Activated CD4-positive, alpha-beta T cell treated with anti-CD3 and anti-CD28 coated beads for 24 hours (primary cell): ENCODE measurements at regions not wholly inside any gene's neighbourhood (a gene's known extent, or its start where the extent isn't known, plus 50 kb on each side); places are given as distances from the start of the nearest gene placed in this dataset.

ENCODE experiments used
- DNase-seq, 2 donors: peaks; one replicate each; pipeline ENCODE4 v3.0.0-alpha.2; 2020; ENCODE audit warnings: low read depth in 2 of 2

GRCh38 chr15:70210076-70210475 is 112.4 kb upstream of the TLE3 start:
- no peak for DNase-seq

GRCh38 chr15:70209499-70209898 is 111.8 kb upstream of the TLE3 start:
- no peak for DNase-seq

GRCh38 chr15:70208332-70208731 is 110.6 kb upstream of the TLE3 start:
- no peak for DNase-seq

DNA sequence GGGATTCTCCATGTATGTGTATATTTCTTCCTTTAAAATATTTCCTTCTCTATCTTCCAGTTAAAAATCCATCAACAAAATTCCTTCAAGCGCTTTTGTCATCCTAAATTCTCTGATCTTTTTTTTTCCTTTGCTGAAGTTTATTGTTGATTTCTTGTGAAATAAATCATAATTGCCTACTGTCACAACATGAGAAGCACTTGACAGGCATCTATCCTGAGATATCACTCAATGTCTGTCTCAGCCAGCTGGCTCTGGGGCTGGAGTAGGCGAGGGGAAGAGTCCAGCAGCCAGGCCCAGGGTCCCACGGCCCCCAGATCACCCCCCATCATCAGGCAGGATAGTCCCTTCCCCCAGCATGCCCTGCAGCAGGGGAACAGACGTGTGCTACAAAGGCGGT is 109.0 kb upstream of the TLE3 start:
- no peak for DNase-seq

DNA sequence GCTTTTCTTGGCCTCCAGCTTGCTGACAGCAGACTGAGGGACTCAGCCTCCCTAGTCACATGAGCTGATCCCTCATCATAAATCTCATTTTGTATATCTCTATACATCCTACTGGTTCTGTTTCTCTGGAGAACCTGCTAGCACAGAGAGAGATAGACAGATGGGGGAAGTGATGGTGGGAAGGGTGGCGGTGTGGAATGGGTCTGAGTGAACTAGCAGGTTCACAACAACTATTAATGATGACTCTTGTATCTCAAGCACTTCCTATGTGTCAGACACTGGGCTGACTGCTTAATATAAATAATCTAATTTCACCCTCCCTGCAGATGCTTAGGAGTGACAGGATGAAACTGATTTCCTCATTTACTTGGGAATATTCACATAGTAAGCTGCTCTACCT is 106.9 kb upstream of the TLE3 start:
- no peak for DNase-seq

DNA sequence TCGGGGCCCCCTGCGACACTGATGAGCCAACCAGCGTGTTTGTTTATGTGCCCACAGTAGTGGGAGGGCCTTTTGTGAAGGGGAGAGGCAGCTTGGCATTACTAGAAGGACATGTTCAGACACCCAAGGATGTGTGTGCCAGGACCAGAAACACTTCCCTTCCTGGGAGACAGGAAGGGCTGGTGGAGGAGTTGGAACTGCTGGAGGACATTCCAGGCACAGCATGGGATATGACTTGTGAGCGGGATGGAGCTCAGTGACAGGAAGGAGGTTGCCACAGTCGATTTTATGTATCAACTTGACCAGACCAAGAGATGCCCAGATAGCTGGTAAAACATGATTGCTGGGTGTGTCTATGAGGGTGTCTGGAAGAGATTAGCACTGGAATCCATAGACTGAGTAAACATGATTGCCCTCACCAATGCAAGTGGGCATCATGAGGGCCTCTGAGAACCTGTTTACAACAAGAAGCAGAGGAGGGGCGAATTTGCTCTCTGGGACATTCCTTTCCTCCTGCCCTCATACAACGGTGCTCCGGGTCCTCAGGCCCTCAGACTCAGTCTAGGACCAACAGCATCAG is 106.4 kb upstream of the TLE3 start:
- DNase-seq, result no peak

DNA sequence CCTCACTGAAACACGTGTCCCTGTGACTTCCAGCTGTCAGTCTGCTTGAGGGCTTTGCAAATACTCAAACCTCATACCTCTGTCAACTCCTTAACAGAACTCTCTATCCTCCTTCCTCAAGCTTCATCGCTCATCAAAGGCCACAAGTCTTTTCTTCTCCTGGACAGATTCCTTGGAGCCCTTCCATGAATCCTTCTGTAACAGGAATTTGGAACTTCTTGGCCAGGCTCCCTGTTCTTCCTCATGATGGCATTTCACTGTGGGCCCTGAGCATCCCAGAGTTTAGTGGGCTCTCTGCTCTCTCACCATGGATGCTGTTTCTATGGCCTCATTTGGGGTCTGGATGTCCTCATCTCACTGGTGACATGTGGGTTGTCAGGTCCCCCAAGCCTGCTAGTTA is 105.0 kb upstream of the TLE3 start:
- DNase-seq, result no peak

GRCh38 chr15:70201425-70201775 is 103.7 kb upstream of the TLE3 start:
- DNase-seq, result no peak

DNA sequence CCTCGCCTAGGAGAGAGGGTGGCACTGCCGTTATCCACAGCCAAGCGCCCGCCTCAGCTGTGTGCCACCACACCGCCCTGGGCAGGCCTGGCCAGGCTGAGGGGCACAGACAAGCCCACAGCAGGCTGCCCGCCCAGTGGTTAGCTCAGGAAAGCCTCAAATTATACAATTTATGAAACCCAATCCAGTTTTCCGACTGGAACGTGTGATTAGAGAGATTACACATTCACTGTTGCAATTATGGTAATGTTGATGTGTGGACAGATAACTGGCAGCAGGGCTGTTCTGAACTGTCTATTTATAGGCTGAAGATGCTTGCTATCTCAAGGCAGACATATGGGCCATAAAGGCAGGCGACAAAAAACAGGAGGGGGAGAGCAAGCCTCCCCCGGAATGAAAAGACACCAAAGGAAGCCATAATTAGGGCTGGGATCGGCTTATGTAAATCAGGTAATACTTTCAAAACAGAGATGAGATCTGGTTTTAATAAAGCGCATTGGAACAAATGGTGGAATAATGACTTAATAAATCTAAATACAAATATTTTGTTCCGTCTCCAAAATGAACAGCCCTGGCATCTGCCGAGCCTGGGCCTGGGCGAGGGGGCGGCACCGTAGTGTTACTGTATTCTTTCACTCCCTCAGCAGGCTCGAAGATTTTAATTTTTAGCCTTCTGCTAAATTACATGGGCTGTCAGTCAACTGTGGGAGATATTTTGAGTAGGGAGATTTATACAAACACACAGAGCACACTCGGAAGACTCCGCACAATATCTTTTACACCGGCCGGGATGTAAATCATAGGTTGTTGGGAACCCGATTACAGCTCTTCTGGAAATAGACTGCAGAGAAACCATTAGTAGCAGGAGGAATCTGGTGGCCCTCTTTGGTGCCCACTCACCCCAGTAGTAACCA is 103.1 kb upstream of the TLE3 start:
- DNase-seq, result no peak

DNA sequence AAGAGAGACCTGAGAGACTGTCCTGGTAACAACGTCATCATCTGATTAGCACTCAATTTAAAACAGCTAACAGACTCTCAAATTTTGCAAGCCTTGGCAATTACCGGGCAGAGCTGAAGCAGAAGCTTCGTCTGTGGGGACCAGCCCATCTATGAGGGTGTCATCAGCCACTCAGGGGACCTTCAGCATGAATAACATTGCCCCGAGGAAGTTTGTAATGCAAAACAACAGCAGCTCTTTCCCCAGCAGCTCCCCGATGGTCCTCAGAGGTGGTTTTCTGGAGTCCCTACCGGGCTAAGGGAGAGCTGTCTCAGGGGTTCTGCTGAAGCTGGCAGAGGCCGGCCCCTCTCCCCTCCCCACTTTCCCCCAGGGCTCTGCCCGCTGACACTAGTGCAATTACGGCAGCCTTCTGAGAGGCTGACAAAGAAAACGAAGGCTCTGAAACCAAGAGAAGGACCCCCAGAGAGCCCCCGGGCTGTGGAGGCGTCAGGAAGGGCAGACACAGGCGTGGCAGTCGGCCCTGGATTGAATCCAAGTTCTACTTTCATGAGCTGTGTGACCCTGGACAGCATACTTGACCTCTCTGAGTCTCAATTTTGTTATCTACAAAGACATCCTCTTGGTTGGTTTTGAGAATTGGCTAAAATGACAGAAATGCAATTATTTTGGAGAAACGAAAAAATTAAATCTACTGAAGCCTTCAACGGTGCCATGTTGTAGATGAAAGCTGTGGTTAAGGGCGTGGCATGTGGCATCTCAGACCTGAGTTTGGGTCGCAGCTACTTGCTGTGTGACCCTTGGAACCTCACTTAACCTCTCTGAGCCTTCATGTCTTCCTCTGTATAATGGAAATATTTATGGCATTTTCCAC is 102.1 kb upstream of the TLE3 start:
- no peak for DNase-seq

DNA sequence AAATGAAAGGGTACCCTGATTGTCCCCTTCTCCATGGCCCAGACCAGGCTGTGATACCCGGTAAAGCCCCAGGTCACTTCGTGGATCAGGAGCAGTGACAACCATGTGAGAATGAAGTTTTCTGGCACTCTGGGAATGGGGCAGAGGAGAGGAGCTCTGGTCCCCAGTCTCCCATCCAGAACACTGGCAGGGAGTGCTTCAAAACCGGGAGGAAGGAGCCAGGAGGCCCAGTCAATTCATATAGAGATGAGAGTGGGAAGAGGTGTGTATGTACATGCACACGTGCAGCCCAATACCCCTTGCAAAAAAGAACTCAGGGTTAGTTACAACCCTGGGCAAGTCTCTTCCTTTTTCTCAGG is 101.4 kb upstream of the TLE3 start:
- no peak for DNase-seq

- DNase-seq, result no peak
Measured at GRCh38 chr15:70198441-70199123, 100.9 kb upstream of the TLE3 start.

DNA sequence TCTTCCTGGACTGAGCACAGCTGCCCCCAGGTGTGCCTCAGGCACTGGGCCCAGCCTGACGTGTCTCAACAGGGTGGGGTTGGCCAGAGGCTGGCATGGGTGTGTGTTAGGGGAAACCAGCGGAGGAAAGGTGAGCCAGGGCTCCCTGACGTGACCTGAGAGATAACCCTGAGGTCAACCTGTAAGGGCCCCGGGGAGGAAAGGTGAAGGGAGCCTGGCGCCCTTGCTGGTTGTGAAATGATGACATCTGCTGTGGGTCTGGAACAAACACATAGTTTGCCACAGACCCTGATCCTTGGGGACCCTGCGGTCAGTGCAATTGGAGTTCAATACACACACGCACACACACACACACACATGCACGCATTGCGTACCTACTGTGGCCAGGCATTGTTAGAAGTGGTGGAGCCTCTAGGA is 100.2 kb upstream of the TLE3 start:
- no peak for DNase-seq

DNA sequence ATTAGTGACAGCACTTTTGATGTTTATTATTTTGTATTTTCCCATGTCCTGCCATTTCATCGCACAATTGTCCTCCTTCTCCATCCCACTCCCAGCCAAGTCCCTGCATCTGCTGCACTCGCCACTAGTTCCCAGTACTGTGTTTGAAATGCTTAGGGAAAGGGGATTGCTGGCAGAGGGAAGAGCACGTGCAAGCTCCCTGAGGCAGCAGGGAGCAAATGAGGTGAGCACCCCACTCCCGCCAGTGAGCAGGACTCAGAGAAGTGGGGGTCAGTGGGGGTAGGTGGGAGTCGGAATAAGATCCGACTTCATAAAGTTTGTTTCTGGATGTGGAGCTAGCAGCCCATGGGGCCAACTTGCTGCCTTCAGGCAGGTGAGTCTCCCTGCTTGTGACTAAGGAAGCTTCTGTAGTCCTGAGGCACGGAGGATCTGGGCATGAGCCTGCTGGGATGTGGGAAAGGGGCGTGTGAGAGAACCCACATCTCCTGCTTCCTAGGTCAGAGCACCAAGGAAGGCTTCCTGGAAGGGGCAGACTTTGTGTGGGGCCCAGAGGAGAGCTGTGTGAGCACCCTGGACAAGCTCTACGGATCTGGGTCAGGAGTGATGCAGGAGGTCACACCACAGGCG is 99.7 kb upstream of the TLE3 start:
- DNase-seq, result no peak

DNA sequence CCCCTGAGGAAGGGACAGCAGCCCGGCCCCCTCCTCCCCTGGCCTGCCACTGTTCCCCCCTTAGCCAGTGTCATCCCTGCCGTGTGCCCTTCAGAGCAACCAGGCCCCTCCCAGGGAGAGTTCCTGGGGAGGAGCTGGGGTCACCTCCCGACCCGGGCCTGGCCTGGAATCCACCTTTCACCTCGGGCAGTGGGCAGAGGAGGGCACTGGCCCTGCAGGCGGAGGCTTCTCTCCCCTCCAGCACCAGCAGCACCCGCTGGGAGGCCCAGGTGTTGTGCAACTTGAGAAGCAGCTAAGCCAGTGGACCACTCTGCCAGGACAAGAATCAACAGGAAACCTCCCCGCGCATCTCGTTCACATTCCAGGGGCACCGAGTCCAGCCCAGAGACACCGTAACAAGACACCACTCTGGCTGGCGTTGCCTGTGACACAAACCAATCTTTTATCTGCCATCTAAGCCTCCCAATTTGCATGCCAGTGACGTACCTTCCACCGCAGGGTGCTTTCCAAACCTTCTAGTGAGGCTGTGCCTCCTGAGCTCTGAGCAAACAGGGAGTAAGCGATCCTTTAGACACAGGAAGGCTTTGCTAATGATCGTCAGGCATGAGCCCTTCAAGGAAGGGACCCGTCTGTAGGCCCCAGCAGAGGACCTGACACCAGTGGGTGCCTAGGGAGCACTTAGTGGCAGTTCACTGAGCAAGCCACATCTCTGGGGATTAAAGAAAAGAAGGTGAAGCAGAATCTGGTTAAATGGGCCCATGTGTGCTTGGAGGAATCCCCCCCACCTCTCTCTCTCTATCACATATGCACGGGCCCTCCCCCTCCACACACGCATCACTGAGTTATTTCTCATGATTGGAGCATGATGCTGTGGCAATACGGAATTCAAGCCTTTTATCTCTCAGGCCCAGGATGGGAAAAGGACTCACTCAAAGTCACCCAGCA is 98.9 kb upstream of the TLE3 start:
- peak; percentile 11 to 20 for DNase-seq

DNA sequence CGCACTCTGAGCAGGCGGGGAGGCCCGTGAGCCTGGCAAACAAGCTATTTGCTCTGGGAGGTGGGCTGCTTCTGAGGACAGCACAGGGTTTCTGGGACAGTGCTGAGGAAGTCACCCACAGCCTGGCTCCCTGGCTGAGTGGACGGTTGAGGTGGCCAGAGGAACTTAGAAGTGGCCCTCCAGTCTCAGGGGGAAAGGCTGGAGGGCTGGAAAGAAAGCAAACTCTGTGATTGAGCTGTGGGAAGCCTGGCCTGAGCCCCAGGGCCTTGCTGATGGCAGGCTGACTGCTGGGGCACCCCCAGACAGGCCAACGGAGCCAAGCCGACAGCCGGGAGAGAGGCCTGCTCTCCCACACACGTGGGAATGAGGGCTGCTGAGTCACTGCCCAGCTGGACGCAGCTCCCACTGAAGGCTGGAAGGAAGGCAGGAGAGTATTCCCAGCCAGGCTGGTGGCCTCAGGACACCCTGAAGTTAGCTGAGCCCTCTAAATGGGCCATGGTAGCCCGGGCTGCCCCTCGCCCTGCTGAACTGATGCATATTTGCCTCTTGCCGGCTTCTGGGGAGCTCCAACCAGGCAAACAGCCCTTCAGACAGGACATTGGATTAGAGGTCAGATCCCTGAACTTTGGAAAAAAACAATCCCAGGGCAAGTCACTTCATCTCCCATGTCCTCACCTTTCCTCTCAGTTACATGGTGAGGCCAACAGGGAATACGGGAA is 98.0 kb upstream of the TLE3 start:
- no peak for DNase-seq

DNA sequence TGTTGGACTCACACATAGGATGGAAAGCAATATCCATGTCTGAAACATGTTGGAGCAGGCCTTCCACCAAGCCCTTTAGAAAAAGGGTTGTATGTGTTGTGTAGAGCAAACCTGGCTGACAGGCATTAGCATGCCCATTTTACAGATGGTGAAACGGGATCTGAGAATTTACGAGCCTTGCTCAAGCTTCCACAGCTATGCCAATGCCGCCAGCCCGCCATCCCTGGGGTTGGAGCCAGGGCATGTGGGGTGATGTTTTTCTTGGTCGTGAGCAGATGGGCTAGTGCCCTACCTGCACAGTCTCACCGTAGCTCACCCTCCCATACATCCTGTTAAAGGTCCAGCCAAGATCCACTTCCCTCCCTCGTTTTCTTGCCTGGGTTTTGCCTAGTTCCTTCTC is 97.5 kb upstream of the TLE3 start:
- DNase-seq, result no peak

DNA sequence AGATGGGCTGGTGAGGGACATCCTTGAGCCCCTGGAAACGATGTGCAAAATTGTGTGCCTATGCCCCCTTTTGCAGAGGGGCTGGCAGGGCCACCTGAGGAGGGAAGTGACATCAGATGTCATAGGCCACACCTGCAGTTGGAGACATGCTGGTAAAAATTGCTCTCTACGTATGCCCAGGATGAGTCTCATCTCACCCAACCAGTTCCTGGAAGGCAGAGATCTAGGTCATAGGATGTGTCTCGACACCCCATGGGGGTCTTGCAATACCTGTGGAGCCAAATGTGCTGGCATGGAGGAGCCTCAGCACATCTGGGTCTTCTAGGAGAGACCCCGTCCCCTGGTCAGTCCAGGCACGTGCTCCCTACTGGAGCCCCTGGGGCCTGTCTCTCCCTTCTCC is 96.5 kb upstream of the TLE3 start:
- DNase-seq, result no peak

DNA sequence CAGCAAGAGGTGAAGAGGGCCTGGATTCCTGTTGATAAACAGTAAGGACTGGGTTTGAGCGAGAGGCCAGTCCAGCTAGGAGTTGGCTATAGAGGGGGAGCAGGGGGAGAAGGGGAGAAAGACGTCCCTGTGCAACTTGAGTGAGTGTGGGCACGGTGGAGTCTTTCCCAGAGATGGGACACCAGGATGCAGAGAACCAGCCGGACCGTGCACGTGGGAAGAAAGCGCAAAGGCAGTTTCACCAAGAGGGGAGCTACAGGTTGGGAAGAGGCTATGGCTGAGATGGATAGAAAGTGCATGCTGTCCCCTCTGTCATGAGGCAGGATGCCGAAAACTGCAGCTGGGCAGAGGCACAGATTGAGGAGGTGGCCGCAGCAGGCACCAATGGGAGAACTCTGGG is 96.0 kb upstream of the TLE3 start:
- DNase-seq, result no peak

DNA sequence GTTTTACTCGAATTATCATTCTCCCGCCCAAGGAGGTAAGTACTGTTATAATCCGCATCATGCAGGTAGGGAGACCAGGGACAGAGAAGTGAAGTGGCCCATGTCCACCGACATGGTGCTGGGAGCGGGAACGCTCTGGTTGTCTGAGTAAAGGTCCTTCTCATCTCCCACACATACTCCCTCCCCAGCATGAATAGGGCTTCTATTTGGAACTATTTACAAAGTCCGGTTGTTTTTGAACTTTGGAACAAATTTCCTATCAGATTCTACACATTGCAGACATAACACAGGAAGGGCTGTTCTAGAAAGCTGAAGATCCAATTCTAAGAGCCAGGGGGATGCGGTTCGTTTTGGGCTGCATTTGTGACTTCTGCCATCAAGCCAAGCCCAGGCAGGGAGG is 94.8 kb upstream of the TLE3 start:
- no peak for DNase-seq
